GM23338 (cell line): ENCODE measurements at regions not wholly inside any gene's neighbourhood (a gene's known extent, or its start where the extent isn't known, plus 50 kb on each side); places are given as distances from the start of the nearest gene placed in this dataset.

Experiments
- ATAC-seq: fragments of 200-7000 bp; cut with Tn5 transposase; 3 replicates; pipeline ENCODE4 v1.9.1; 2020
- DNase-seq: peaks from one replicate; pipeline ENCODE4 v3.0.0-alpha.2; 2015; ENCODE audit warnings: low spot score
- H2AFZ ChIP-seq: fragments of 200-600 bp; sonication (generic); 2 replicates; pipeline ENCODE4 v1.8.0; 2016; ENCODE audit warnings: antibody characterized with exemption, mild to moderate bottlenecking, moderate library complexity
- H3F3A ChIP-seq: fragments of 200-600 bp; sonication (generic); replicated peaks from 2 replicates; pipeline ENCODE4 v1.8.0; 2017; ENCODE audit warnings: antibody characterized with exemption, mixed run types, low read depth
- H3K27ac ChIP-seq: fragments of 200-600 bp; sonication (generic); 2 replicates; pipeline ENCODE4 v1.6.1; 2016; ENCODE audit warnings: low read depth
- H3K27me3 ChIP-seq: fragments of 200-600 bp; sonication (generic); 2 replicates; pipeline ENCODE4 v1.8.0; 2016; ENCODE audit warnings: mild to moderate bottlenecking, mixed run types, moderate library complexity; ENCODE audit not compliant: insufficient read depth
- H3K36me3 ChIP-seq: fragments of 200-600 bp; sonication (generic); 2 replicates; pipeline ENCODE4 v1.8.0; 2016; ENCODE audit warnings: mild to moderate bottlenecking; ENCODE audit not compliant: insufficient read depth
- H3K4me1 ChIP-seq: fragments of 200-600 bp; sonication (generic); 2 replicates; pipeline ENCODE4 v1.8.0; 2016; ENCODE audit warnings: mild to moderate bottlenecking, moderate library complexity; ENCODE audit not compliant: insufficient read depth
- H3K4me2 ChIP-seq: fragments of 200-600 bp; sonication (generic); 2 replicates; pipeline ENCODE4 v1.7.1; 2017; ENCODE audit warnings: mixed run types
- H3K4me3 ChIP-seq: fragments of 200-600 bp; sonication (generic); 2 replicates; pipeline ENCODE4 v1.6.1; 2016; ENCODE audit warnings: mixed run types
- H3K79me2 ChIP-seq: fragments of 200-600 bp; sonication (generic); replicated peaks from 2 replicates; pipeline ENCODE4 v1.8.0; 2017; ENCODE audit warnings: mild to moderate bottlenecking; ENCODE audit not compliant: insufficient read depth
- H3K9me2 ChIP-seq: fragments of 200-600 bp; sonication (generic); 2 replicates; pipeline ENCODE4 v1.8.0; 2017; ENCODE audit not compliant: insufficient read depth
- H4K20me1 ChIP-seq: fragments of 200-600 bp; sonication (generic); replicated peaks from 2 replicates; pipeline ENCODE4 v1.8.0; 2017; ENCODE audit warnings: mild to moderate bottlenecking; ENCODE audit not compliant: insufficient read depth
- H3K27ac Mint-ChIP-seq: 2 replicates; pipeline ENCODE4 v1.8.0; 2020; ENCODE audit warnings: inconsistent platforms, mild to moderate bottlenecking, moderate library complexity, mixed read lengths
- H3K27me3 Mint-ChIP-seq: 3 replicates; pipeline ENCODE4 v1.8.0; 2022; ENCODE audit warnings: low read depth, mild to moderate bottlenecking, moderate library complexity, mixed read lengths, inconsistent platforms; ENCODE audit not compliant: insufficient read depth, poor library complexity
- H3K36me3 Mint-ChIP-seq: 3 replicates; pipeline ENCODE4 v1.8.0; 2021; ENCODE audit warnings: low read depth, mild to moderate bottlenecking, inconsistent platforms, moderate library complexity, mixed read lengths
- H3K4me1 Mint-ChIP-seq: 3 replicates; pipeline ENCODE4 v1.8.0; 2020; ENCODE audit warnings: mild to moderate bottlenecking, inconsistent platforms, mixed read lengths
- H3K4me3 Mint-ChIP-seq: 3 replicates; pipeline ENCODE4 v1.8.0; 2021; ENCODE audit warnings: moderate library complexity, mild to moderate bottlenecking, inconsistent platforms, mixed read lengths
- H3K9me3 Mint-ChIP-seq: 3 replicates; pipeline ENCODE4 v1.8.0; 2020; ENCODE audit warnings: moderate library complexity, mild to moderate bottlenecking, inconsistent platforms, mixed read lengths
- CREB1 ChIP-seq: fragments of 250-450 bp; sonication (Bioruptor Pico); IDR thresholded peaks from 2 replicates; pipeline ENCODE4 v1.5.0; 2020; ENCODE audit warnings: low read depth, mild to moderate bottlenecking, moderate library complexity
- EZH2 ChIP-seq: fragments of 200-600 bp; sonication (generic); IDR thresholded peaks from one replicate; pipeline ENCODE4 v1.8.0; 2017; ENCODE audit warnings: antibody characterized with exemption, mild to moderate bottlenecking, low read depth; ENCODE audit not compliant: unreplicated experiment
- EZH2phosphoT487 ChIP-seq: fragments of 200-600 bp; sonication (generic); IDR thresholded peaks from one replicate; pipeline ENCODE4 v1.8.1; 2018; ENCODE audit warnings: antibody characterized with exemption; ENCODE audit not compliant: unreplicated experiment
- JUNB ChIP-seq: IDR thresholded peaks from one replicate; pipeline ENCODE4 v1.6.1; 2016; ENCODE audit warnings: antibody characterized with exemption; ENCODE audit not compliant: unreplicated experiment
- NANOG ChIP-seq: IDR thresholded peaks from 2 replicates; pipeline ENCODE4 v1.6.1; 2016; ENCODE audit warnings: antibody characterized with exemption, borderline replicate concordance
- POLR2AphosphoS5 ChIP-seq: IDR thresholded peaks from 2 replicates; pipeline ENCODE4 v1.6.1; 2016; ENCODE audit warnings: antibody characterized with exemption, low read depth
- STAT1 ChIP-seq: IDR thresholded peaks from one replicate; pipeline ENCODE4 v1.6.1; 2016; ENCODE audit warnings: antibody characterized with exemption; ENCODE audit not compliant: unreplicated experiment
- ZNF114 ChIP-seq: fragments of 250-450 bp; sonication (Bioruptor Pico); IDR thresholded peaks from 2 replicates; pipeline ENCODE4 v1.5.0; 2020; ENCODE audit warnings: mild to moderate bottlenecking, moderate library complexity
- ZNF331 ChIP-seq: fragments of 250-450 bp; sonication (Bioruptor Pico); IDR thresholded peaks from 2 replicates; pipeline ENCODE4 v1.5.0; 2020; ENCODE audit warnings: low read depth, mild to moderate bottlenecking, moderate library complexity
- TF ChIP-seq, protein P1 (sequence below): IDR thresholded peaks from one replicate; pipeline ENCODE4 v1.6.1; 2018; ENCODE audit warnings: antibody characterized with exemption; ENCODE audit not compliant: unreplicated experiment
- TF ChIP-seq, protein P2 (sequence below), 2 experiments: fragments of 200-600 bp in 1 of 2; sonication (generic) in 1 of 2; conservative IDR thresholded peaks; 2 replicates each; pipeline versions ENCODE4 v1.5.1 to v1.6.1; 2016 to 2017; ENCODE audit warnings: antibody characterized with exemption in 2 of 2, low read depth in 2 of 2, mild to moderate bottlenecking in 2 of 2, moderate library complexity in 1 of 2
- TF ChIP-seq, protein P3 (sequence below): IDR thresholded peaks from 2 replicates; pipeline ENCODE4 v1.6.1; 2016; ENCODE audit warnings: antibody characterized with exemption

DNA sequence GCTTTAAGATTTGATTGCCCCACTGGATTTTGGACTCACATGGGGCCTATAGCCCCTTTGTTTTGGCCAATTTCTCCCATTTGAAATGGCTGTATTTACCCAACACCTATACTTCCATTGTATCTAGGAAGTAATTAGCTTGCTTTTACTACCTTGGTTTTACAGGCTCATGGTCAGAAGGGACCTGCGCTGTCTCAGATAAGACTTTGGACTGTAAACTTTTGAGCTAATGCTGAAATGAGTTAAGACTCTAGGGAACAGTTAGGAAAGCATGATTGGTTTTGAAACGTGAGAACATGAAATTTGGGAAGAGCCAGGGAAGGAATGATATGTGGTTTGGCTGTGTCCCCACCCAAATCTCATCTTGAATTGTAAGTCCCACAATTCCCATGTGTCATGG, 419.0 kb upstream of the TMPO start (continued):
- TF ChIP-seq EZH2 (no peak), ZNF114 (CRISPR knock-in tag) (no peak), ZNF331 (CRISPR knock-in tag) (no peak), POLR2AphosphoS5 (no peak)

DNA sequence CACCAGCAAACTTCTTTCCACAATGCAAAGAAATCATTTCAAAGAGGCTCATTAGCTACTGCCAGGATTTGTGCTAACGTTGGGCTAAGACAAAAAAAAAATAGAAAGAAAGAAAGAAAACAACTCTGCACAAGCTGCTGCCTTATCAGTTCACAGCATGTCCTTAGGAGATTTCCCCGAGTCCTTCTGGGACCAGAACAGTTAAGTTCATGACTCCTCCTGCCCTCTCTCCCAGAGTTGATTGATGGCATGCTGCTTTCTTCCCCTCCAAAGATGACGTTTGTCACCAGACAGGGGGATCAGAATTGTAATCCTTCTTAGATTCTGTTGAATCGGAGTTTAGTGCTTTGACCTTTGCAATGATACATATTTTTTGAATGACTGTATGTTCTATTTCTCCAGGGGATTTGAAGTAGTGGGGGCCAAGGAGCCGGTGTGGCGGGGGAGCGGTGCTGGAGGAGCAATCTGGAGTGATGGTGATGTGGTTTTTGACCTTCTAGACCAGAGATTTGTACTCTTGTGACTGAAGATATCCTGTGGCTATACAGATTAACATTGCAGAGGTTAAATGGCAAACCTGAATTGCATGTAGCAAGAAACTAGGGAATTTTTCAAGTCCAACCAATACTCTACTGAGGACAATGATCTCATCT, 409.2 kb upstream of the TMPO start:
- Mint-ChIP-seq H3K36me3 (no peaks in the 10 kb centered on the region), H3K4me3 (no peak overlapping the region), H3K27me3 (peaks cover 2% of the 10 kb centered on the region), H3K9me3 (no peaks in the 10 kb centered on the region; the same call in 2 of the 3 replicates), H3K27ac (no peak overlapping the region), H3K4me1 (peaks cover 12% of the 10 kb centered on the region)
- H3K4me2 ChIP-seq = no peak overlapping the region
- ATAC-seq = no peak
- no peaks in the 10 kb centered on the region for H3F3A ChIP-seq
- no peaks in the 10 kb centered on the region for H3K27me3 ChIP-seq
- no peaks in the 10 kb centered on the region for H4K20me1 ChIP-seq
- H3K79me2 ChIP-seq = no peaks in the 10 kb centered on the region
- H3K4me1 ChIP-seq = peaks cover 3% of the 10 kb centered on the region; the same call in 1 of the 2 replicates
- H3K27ac ChIP-seq = no peak overlapping the region
- no peak overlapping the region for H3K4me3 ChIP-seq
- H3K9me2 ChIP-seq = no peaks in the 10 kb centered on the region; the same call in 1 of the 2 replicates
- H2AFZ ChIP-seq = no peak overlapping the region
- H3K36me3 ChIP-seq = no peaks in the 10 kb centered on the region
- no peak for DNase-seq
- TF ChIP-seq, protein P1, sequence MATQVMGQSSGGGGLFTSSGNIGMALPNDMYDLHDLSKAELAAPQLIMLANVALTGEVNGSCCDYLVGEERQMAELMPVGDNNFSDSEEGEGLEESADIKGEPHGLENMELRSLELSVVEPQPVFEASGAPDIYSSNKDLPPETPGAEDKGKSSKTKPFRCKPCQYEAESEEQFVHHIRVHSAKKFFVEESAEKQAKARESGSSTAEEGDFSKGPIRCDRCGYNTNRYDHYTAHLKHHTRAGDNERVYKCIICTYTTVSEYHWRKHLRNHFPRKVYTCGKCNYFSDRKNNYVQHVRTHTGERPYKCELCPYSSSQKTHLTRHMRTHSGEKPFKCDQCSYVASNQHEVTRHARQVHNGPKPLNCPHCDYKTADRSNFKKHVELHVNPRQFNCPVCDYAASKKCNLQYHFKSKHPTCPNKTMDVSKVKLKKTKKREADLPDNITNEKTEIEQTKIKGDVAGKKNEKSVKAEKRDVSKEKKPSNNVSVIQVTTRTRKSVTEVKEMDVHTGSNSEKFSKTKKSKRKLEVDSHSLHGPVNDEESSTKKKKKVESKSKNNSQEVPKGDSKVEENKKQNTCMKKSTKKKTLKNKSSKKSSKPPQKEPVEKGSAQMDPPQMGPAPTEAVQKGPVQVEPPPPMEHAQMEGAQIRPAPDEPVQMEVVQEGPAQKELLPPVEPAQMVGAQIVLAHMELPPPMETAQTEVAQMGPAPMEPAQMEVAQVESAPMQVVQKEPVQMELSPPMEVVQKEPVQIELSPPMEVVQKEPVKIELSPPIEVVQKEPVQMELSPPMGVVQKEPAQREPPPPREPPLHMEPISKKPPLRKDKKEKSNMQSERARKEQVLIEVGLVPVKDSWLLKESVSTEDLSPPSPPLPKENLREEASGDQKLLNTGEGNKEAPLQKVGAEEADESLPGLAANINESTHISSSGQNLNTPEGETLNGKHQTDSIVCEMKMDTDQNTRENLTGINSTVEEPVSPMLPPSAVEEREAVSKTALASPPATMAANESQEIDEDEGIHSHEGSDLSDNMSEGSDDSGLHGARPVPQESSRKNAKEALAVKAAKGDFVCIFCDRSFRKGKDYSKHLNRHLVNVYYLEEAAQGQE = no peak
- TF ChIP-seq EZH2phosphoT487 (no peak), CREB1 (CRISPR knock-in tag) (no peak), ZNF331 (CRISPR knock-in tag) (no peak), POLR2AphosphoS5 (no peak), STAT1 (no peak), EZH2 (no peak), NANOG (no peak), JUNB (no peak), ZNF114 (CRISPR knock-in tag) (no peak)
- TF ChIP-seq, protein P2, sequence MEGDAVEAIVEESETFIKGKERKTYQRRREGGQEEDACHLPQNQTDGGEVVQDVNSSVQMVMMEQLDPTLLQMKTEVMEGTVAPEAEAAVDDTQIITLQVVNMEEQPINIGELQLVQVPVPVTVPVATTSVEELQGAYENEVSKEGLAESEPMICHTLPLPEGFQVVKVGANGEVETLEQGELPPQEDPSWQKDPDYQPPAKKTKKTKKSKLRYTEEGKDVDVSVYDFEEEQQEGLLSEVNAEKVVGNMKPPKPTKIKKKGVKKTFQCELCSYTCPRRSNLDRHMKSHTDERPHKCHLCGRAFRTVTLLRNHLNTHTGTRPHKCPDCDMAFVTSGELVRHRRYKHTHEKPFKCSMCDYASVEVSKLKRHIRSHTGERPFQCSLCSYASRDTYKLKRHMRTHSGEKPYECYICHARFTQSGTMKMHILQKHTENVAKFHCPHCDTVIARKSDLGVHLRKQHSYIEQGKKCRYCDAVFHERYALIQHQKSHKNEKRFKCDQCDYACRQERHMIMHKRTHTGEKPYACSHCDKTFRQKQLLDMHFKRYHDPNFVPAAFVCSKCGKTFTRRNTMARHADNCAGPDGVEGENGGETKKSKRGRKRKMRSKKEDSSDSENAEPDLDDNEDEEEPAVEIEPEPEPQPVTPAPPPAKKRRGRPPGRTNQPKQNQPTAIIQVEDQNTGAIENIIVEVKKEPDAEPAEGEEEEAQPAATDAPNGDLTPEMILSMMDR (conservative IDR thresholded peaks at IDR 0.05; ENCODE audit: low read depth in 2 of 2) = no peak
- TF ChIP-seq, protein P3, sequence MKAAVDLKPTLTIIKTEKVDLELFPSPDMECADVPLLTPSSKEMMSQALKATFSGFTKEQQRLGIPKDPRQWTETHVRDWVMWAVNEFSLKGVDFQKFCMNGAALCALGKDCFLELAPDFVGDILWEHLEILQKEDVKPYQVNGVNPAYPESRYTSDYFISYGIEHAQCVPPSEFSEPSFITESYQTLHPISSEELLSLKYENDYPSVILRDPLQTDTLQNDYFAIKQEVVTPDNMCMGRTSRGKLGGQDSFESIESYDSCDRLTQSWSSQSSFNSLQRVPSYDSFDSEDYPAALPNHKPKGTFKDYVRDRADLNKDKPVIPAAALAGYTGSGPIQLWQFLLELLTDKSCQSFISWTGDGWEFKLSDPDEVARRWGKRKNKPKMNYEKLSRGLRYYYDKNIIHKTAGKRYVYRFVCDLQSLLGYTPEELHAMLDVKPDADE = no peak
